ENCODE measurements at regions not wholly inside any gene's neighbourhood (a gene's known extent, or its start where the extent isn't known, plus 50 kb on each side); places are given as distances from the start of the nearest gene placed in this dataset.

GRCh38 chr3:61352306-61352705 is 101.1 kb upstream of the FHIT start:
- DNase-seq (ENCODE audit: low spot score): no peak
- TF ChIP-seq CTCF (IDR thresholded peaks at IDR 0.05; ENCODE audit: extremely low read depth, insufficient read depth, missing control alignments): no peak
- in situ Hi-C loops (cut with MboI; ENCODE audit: low pct_unique_long_range_greater_than_20kb, low sequenced_read_pairs, unreplicated experiment): no loop called here

DNA sequence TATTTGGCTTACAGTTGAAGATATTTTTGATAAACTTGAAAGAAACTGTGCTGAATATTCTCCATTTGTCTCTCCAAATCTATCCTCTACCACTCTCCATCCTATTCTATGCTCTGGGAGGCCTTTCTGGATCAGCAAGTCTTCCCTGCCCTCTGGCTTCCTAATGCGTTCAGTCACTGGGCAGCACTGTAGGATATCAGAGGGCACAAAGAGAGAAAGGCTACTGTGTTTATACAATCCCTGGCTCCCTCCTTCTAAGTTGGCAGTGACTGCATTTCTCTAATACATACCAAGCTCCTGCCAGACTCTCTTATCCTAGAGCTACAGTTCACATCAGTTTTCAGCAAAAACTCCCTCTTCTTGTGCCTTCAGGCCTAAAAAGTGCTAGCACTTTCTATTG is 102.1 kb upstream of the FHIT start:
- no peak for DNase-seq (ENCODE audit: low spot score)
- no peak for TF ChIP-seq CTCF (IDR thresholded peaks at IDR 0.05; ENCODE audit: extremely low read depth, insufficient read depth, missing control alignments)
- in situ Hi-C loops (cut with MboI; ENCODE audit: low pct_unique_long_range_greater_than_20kb, low sequenced_read_pairs, unreplicated experiment): no loop called here

DNA sequence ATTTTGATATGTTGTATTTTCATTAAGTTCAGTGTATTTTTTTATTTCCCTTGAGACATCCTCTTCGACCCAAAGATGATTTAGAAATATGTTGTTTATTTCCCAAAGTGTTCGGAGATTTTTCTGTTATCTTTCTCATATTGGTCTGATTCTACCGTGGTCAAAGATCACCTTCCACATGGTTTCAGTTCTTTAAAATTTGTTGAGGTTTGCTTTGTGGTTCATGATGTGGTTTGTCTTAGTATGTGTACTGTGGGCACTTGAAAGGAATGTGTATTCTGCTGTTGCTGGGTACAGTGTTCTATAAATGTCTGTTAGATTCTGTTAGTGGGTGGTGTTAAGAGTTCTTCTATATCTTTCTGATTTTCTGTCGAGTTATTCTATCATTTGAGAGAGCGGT is 103.4 kb upstream of the FHIT start:
- in situ Hi-C loops (cut with MboI; ENCODE audit: low pct_unique_long_range_greater_than_20kb, low sequenced_read_pairs, unreplicated experiment): no loop called here
- DNase-seq (ENCODE audit: low spot score): no peak
- no peak for TF ChIP-seq CTCF (IDR thresholded peaks at IDR 0.05; ENCODE audit: extremely low read depth, insufficient read depth, missing control alignments)

- TF ChIP-seq CTCF (IDR thresholded peaks at IDR 0.05; ENCODE audit: extremely low read depth, insufficient read depth, missing control alignments): no peak
- no peak for DNase-seq (ENCODE audit: low spot score)
- in situ Hi-C loops (cut with MboI; ENCODE audit: low pct_unique_long_range_greater_than_20kb, low sequenced_read_pairs, unreplicated experiment): no loop called here
Measured at GRCh38 chr3:61356685-61357084, 105.4 kb upstream of the FHIT start.

DNA sequence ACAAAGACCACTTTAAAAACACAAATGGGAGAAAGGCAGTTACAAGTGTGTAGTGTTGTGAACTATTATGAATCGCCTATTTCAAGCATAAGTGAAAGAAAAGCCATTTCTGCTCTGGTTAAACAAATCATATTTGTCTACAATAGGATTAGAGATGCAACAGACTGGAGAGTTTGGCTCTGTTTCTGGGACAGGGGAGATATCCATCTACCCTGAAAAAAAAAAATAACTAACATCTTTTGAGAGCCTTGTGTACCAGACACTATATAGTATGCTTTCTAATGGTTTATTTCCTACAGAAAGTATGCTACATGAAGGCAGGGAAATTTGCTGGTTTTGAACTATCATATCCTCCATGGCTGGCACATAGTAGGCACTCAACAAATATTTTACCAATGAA is 106.7 kb upstream of the FHIT start:
- no peak for DNase-seq (ENCODE audit: low spot score)
- in situ Hi-C loops (cut with MboI; ENCODE audit: low pct_unique_long_range_greater_than_20kb, low sequenced_read_pairs, unreplicated experiment): no loop called here
- no peak for TF ChIP-seq CTCF (IDR thresholded peaks at IDR 0.05; ENCODE audit: extremely low read depth, insufficient read depth, missing control alignments)

DNA sequence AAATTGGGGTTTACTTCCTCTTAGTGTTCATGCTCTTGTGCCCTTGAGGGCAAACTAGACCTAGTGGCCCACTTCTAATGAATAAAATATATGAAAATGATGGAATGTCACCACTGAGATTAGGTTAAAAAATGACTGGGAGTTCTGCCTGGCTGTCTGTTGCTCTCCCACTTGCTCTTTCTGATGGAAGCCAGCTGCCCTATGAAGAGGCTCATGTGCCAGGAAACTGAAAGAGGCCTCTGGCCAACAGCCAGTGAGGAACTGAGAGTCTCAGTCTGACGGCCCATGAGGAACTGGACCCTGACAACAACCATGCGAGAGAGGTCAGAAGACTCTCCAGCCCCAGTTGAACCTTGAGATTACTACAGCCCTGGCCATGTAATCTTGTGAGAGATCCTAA is 107.1 kb upstream of the FHIT start:
- TF ChIP-seq CTCF (IDR thresholded peaks at IDR 0.05; ENCODE audit: extremely low read depth, insufficient read depth, missing control alignments): no peak
- DNase-seq (ENCODE audit: low spot score): peak; percentile 33
- in situ Hi-C loops (cut with MboI; ENCODE audit: low pct_unique_long_range_greater_than_20kb, low sequenced_read_pairs, unreplicated experiment): no loop called here
